Nephron progenitor cell (in vitro differentiated cells): ENCODE measurements at regions not wholly inside any gene's neighbourhood (a gene's known extent, or its start where the extent isn't known, plus 50 kb on each side); places are given as distances from the start of the nearest gene placed in this dataset.
"Not testable (repeated sequence)": the region's sequence is repeated elsewhere in the genome, so short reads cannot be mapped to it uniquely, and the experiment has no call there.

Source experiments
- DNase-seq: peaks from one replicate; pipeline ENCODE4 v3.0.0; 2021
- H3K27ac Mint-ChIP-seq: 2 replicates; pipeline ENCODE4 v1.8.0; 2021; ENCODE audit warnings: mild to moderate bottlenecking, moderate library complexity, mixed read lengths
- H3K27me3 Mint-ChIP-seq: 2 replicates; pipeline ENCODE4 v1.8.0; 2021; ENCODE audit warnings: mild to moderate bottlenecking, low read depth, mixed read lengths; ENCODE audit not compliant: poor library complexity
- H3K36me3 Mint-ChIP-seq: 2 replicates; pipeline ENCODE4 v1.8.0; 2021; ENCODE audit warnings: low read depth, mixed read lengths
- H3K4me1 Mint-ChIP-seq: 2 replicates; pipeline ENCODE4 v1.8.0; 2021; ENCODE audit warnings: mixed read lengths
- H3K4me3 Mint-ChIP-seq: 2 replicates; pipeline ENCODE4 v1.8.0; 2021; ENCODE audit warnings: mild to moderate bottlenecking, moderate library complexity, mixed read lengths
- H3K9me3 Mint-ChIP-seq: 2 replicates; pipeline ENCODE4 v1.8.0; 2021; ENCODE audit warnings: mild to moderate bottlenecking, moderate library complexity, mixed read lengths
- CTCF ChIP-seq: fragments of 200-600 bp; sonication (generic); IDR thresholded peaks from 2 replicates; pipeline ENCODE4 v1.5.0; 2021; ENCODE audit warnings: antibody characterized with exemption

GRCh38 chr7:34421526-34421925 lies 236.5 kb upstream of the NPSR1 start:
- H3K9me3 Mint-ChIP-seq: no peaks in the 10 kb centered on the region
- no peak for TF ChIP-seq CTCF
- DNase-seq: no peak
- H3K27me3 Mint-ChIP-seq: no peaks in the 10 kb centered on the region
- no peaks in the 10 kb centered on the region for H3K36me3 Mint-ChIP-seq
- H3K4me1 Mint-ChIP-seq: no peaks in the 10 kb centered on the region
- no peak overlapping the region for H3K4me3 Mint-ChIP-seq
- H3K27ac Mint-ChIP-seq: no peak overlapping the region

DNA sequence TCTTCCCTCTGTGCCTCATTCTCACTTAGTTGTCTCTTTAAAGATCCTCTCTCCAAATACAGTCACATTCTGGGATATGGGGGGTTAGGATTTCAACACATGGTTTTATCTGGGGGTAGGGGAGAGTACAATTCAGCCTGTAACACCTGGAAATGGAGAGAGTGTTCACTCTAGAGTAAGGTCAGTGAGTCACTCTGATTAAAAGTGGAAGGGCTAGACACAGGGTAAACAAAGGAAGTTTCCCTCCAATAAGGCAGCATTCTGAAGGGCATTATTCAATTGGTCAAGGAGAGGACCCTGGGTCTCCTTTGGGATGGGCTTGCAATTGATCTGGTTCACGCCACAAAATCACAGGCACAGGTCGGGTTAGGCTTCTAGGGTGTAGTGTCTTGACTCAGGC lies 232.8 kb upstream of the NPSR1 start:
- no peak for DNase-seq
- Mint-ChIP-seq H3K27ac (no peak overlapping the region), H3K36me3 (no peaks in the 10 kb centered on the region), H3K27me3 (no peaks in the 10 kb centered on the region), H3K4me1 (no peaks in the 10 kb centered on the region), H3K9me3 (peaks cover under 1% of the 10 kb centered on the region), H3K4me3 (no peak overlapping the region)
- no peak for TF ChIP-seq CTCF

DNA sequence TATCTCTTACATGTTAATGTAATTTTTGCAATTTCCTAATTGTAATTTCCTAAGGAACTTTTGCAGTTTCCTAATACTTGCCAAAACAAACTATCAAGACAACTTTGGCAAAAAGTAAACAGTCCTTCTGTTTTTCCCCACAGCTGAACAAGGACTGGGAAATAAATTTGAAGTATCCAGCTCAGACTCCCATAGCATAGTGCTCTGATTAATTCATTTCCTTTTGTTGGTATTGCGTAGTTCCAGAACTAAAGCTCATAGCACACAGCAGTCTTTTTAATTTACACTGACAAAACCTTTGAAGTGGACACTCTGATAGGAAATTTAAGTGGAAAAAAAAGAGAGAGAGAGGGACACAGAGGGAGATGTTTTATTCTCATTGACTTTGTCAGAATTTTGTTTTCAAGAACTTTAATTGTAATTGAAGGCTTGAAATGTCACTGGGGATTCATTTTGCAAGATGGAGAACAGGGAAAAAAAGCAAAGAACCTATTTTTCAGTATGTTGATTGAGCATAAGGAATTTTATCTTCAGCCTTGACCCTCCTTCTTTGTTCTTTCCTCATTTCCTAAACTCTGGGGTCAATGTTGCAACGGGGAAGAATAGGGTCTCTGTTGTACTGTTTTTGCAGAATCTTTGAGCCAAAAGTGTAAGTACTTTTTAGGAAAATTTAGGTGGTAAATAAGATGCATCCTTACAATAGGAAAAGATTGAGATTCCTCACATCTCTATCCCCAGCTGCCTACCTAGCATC lies 232.2 kb upstream of the NPSR1 start:
- Mint-ChIP-seq H3K27me3 (peaks cover 3% of the 10 kb centered on the region), H3K36me3 (no peaks in the 10 kb centered on the region), H3K9me3 (peaks cover 7% of the 10 kb centered on the region), H3K4me3 (no peak overlapping the region), H3K27ac (no peak overlapping the region), H3K4me1 (no peaks in the 10 kb centered on the region)
- no peak for TF ChIP-seq CTCF
- no peak for DNase-seq

- no peak for DNase-seq
Measured at GRCh38 chr7:34430456-34430855, 227.6 kb upstream of the NPSR1 start.

GRCh38 chr7:34438436-34438835 lies 219.6 kb upstream of the NPSR1 start:
- no peaks in the 10 kb centered on the region for H3K4me1 Mint-ChIP-seq
- no peak overlapping the region for H3K27ac Mint-ChIP-seq
- peaks cover 24% of the 10 kb centered on the region for H3K9me3 Mint-ChIP-seq
- H3K4me3 Mint-ChIP-seq: no peak overlapping the region
- DNase-seq: no peak
- TF ChIP-seq CTCF: no peak
- no peaks in the 10 kb centered on the region for H3K27me3 Mint-ChIP-seq
- H3K36me3 Mint-ChIP-seq: no peaks in the 10 kb centered on the region

More at GRCh38 chr7:34430456-34430855, 227.6 kb upstream of the NPSR1 start:
- Mint-ChIP-seq H3K36me3 (no peaks in the 10 kb centered on the region), H3K27me3 (peaks cover 3% of the 10 kb centered on the region), H3K9me3 (peaks cover 41% of the 10 kb centered on the region), H3K4me1 (no peaks in the 10 kb centered on the region), H3K4me3 (no peak overlapping the region), H3K27ac (no peak overlapping the region)
- TF ChIP-seq CTCF: no peak

GRCh38 chr7:34445653-34446052 lies 212.4 kb upstream of the NPSR1 start:
- TF ChIP-seq CTCF: no peak
- H3K27ac Mint-ChIP-seq: no peak overlapping the region
- no peaks in the 10 kb centered on the region for H3K36me3 Mint-ChIP-seq
- H3K4me3 Mint-ChIP-seq: no peak overlapping the region
- H3K27me3 Mint-ChIP-seq: no peaks in the 10 kb centered on the region
- DNase-seq: no peak
- no peaks in the 10 kb centered on the region for H3K4me1 Mint-ChIP-seq
- peaks cover 20% of the 10 kb centered on the region for H3K9me3 Mint-ChIP-seq

GRCh38 chr7:34448531-34448930 lies 209.5 kb upstream of the NPSR1 start:
- H3K4me1 Mint-ChIP-seq, H3K27ac Mint-ChIP-seq, H3K27me3 Mint-ChIP-seq, DNase-seq, H3K4me3 Mint-ChIP-seq, H3K36me3 Mint-ChIP-seq: not testable (repeated sequence)
- H3K9me3 Mint-ChIP-seq: peaks cover 20% of the 10 kb centered on the region
